HG02798 (cell line): ENCODE measurements at regions not wholly inside any gene's neighbourhood (a gene's known extent, or its start where the extent isn't known, plus 50 kb on each side); places are given as distances from the start of the nearest gene placed in this dataset.
A peak's percentile ranks its signal among the peaks of the same experiment; 100 is the strongest.

ENCODE experiments used
- ATAC-seq: cut with Tn5 transposase; IDR thresholded peaks from one replicate; pipeline ENCODE4 v1.9.1; 2021; ENCODE audit warnings: mild to moderate bottlenecking; ENCODE audit not compliant: unreplicated experiment, poor library complexity

- no peak for ATAC-seq
These were observed 266.3 kb downstream of the FBXW7 start for GRCh38 chr4:152269448-152270191.

- ATAC-seq: no peak
These were observed 268.1 kb downstream of the FBXW7 start for GRCh38 chr4:152267811-152268210.

- ATAC-seq: no peak
These were observed 268.9 kb downstream of the FBXW7 start for GRCh38 chr4:152266831-152267480.

GRCh38 chr4:152265149-152265621, 270.7 kb downstream of the FBXW7 start:
- no peak for ATAC-seq

- no peak for ATAC-seq
These were observed 271.8 kb downstream of the FBXW7 start for GRCh38 chr4:152264106-152264505.

GRCh38 chr4:152259866-152260265, 276.0 kb downstream of the FBXW7 start:
- ATAC-seq: no peak

GRCh38 chr4:152258804-152259708, 276.8 kb downstream of the FBXW7 start:
- ATAC-seq: no peak

- ATAC-seq: no peak
These were observed 277.5 kb downstream of the FBXW7 start for GRCh38 chr4:152258391-152258790.

GRCh38 chr4:152257601-152258066, 278.3 kb downstream of the FBXW7 start:
- no peak for ATAC-seq

GRCh38 chr4:152256996-152257395, 278.9 kb downstream of the FBXW7 start:
- ATAC-seq: no peak

GRCh38 chr4:152255437-152255836, 280.5 kb downstream of the FBXW7 start:
- peak; percentile 88 for ATAC-seq

GRCh38 chr4:152248347-152248746, 287.5 kb downstream of the FBXW7 start:
- ATAC-seq: no peak

GRCh38 chr4:152247271-152247975, 288.5 kb downstream of the FBXW7 start:
- ATAC-seq: no peak

- ATAC-seq: no peak
These were observed 289.2 kb downstream of the FBXW7 start for GRCh38 chr4:152246659-152247058.

- no peak for ATAC-seq
These were observed 290.2 kb downstream of the FBXW7 start for GRCh38 chr4:152245680-152246079.

- no peak for ATAC-seq
These were observed 291.2 kb downstream of the FBXW7 start for GRCh38 chr4:152244659-152245058.

GRCh38 chr4:152243896-152244595, 291.8 kb downstream of the FBXW7 start:
- ATAC-seq: no peak

- ATAC-seq: no peak
These were observed 292.7 kb downstream of the FBXW7 start for GRCh38 chr4:152243206-152243605.

- ATAC-seq: no peak
These were observed 295.7 kb downstream of the FBXW7 start for GRCh38 chr4:152240232-152240631.
